ENCODE measurements at regions not wholly inside any gene's neighbourhood (a gene's known extent, or its start where the extent isn't known, plus 50 kb on each side); places are given as distances from the start of the nearest gene placed in this dataset.

DNA sequence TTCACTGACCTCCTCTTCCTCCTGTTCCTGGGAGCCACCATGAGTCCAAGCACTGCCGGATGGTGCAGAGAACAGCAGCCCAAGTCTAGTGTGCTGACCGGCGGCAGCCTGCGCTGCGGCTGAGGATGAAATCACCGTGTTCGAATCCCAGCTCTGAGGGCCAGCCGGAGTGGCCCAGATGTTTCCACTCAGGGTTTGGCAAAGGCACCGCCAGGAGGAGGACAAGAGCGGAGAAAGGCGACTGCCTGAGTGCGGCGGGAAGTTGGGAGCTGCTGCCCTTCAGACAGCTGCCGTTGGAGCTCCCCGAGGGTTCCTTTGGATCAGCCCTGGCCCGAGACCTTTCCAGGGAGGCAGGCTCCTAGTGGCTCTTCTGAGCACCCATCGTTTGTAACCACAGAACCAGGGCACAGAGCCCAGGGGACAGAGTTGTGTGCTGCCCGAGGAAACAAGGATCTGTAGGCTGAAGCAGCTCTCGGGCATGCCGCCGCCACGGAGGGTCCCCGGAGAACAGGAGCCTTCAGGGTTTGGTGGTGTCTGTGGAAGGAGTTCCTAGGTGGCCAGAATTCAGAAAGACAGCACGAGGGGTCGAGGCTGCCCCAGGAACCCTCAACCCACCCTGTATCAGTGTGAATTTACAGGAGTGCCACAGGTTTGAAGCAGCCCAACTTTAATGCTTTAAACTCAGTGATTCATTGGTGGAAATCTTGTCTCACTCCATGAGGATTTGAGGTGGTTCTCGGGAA, 115.6 kb upstream of the COL5A1 start:
- CTCF ChIA-PET (ENCODE audit: low intra/inter-chr PET ratio), result no interaction called here
- H3K27ac ChIP-seq (ENCODE audit: extremely low read depth, low read depth, low read length), result no peak overlapping the region
- H3K79me2 ChIP-seq (ENCODE audit: control insufficient read depth, insufficient read depth, low read length), result no peaks in the 10 kb centered on the region
- in situ Hi-C loops (cut with MboI), result no loop called here
- no peaks in the 10 kb centered on the region for H3K36me3 ChIP-seq (ENCODE audit: control insufficient read depth, insufficient read depth, low read length)
- ATAC-seq, result no peak
- intact Hi-C loops (cut with micrococcal nuclease), result no loop called here
- POLR2A ChIA-PET, result no interaction called here
- peaks cover 0 to 5% of the 10 kb centered on the region in 2 experiments; a peak in 1 of 5 replicates for H3K4me1 ChIP-seq (replicated peaks in 1 of 2; ENCODE audit: control insufficient read depth in 2 of 2, insufficient read depth in 2 of 2, low read length in 2 of 2)
- no peak overlapping the region for H3K4me2 ChIP-seq (ENCODE audit: insufficient read depth, low read length)
- H3K9me1 ChIP-seq (ENCODE audit: control insufficient read depth, insufficient read depth, low read length), result no peaks in the 10 kb centered on the region
- no peak for DNase-seq (ENCODE audit: extremely low read depth in 1 of 4, low spot score in 3 of 4)
- peaks cover 17 to 42% of the 10 kb centered on the region in 2 experiments; a peak in 4 of 5 replicates for H3K27me3 ChIP-seq (ENCODE audit: control insufficient read depth in 2 of 2, insufficient read depth in 2 of 2, low read length in 2 of 2)
- no peaks in the 10 kb centered on the region for H3K9me3 ChIP-seq (replicated peaks; ENCODE audit: control insufficient read depth, insufficient read depth, low read depth, low read length)
- H4K20me1 ChIP-seq (replicated peaks; ENCODE audit: control insufficient read depth, insufficient read depth, low read length), result peaks cover 5% of the 10 kb centered on the region; the same call in 1 of the 2 replicates
- no peak overlapping the region for H2AFZ ChIP-seq (ENCODE audit: low read depth, low read length)
- no peak overlapping the region for H3K9ac ChIP-seq (ENCODE audit: insufficient read depth in 1 of 2, low read depth in 2 of 2, low read length in 2 of 2)
- no peak overlapping the region for H3K4me3 ChIP-seq
- BruUV-seq (replicated peaks), result no TSS peak
- 2% methylated on average over 24 of the region's 26 CpGs for WGBS (ENCODE audit: insufficient coverage, low coverage, missing lambda C conversion rate)
- no peak for FAIRE-seq
- TF ChIP-seq XRCC5 (IDR thresholded peaks at IDR 0.05; ENCODE audit: low read depth, low read length) (no peak), TCF7L2 (IDR thresholded peaks at IDR 0.05; ENCODE audit: low read depth, low read length) (no peak), GTF2F1 (IDR thresholded peaks at IDR 0.05; ENCODE audit: low read depth, low read length) (no peak), SMAD1 (IDR thresholded peaks at IDR 0.05; ENCODE audit: low read depth, low read length, partially characterized antibody) (no peak), SRSF7 (optimal IDR thresholded peaks at IDR 0.05; ENCODE audit: low read depth, low read length) (no peak), TAF15 (IDR thresholded peaks at IDR 0.05; ENCODE audit: low read depth, low read length) (no peak), ZNF41 (CRISPR knock-in tag; conservative IDR thresholded peaks at IDR 0.05) (no peak), ZNF780A (CRISPR knock-in tag; IDR thresholded peaks at IDR 0.05) (no peak), OTX1 (CRISPR knock-in tag; IDR thresholded peaks at IDR 0.05) (no peak), GATA2 (CRISPR knock-in tag; IDR thresholded peaks at IDR 0.05) (no peak)
- TF ChIP-seq, protein P1, sequence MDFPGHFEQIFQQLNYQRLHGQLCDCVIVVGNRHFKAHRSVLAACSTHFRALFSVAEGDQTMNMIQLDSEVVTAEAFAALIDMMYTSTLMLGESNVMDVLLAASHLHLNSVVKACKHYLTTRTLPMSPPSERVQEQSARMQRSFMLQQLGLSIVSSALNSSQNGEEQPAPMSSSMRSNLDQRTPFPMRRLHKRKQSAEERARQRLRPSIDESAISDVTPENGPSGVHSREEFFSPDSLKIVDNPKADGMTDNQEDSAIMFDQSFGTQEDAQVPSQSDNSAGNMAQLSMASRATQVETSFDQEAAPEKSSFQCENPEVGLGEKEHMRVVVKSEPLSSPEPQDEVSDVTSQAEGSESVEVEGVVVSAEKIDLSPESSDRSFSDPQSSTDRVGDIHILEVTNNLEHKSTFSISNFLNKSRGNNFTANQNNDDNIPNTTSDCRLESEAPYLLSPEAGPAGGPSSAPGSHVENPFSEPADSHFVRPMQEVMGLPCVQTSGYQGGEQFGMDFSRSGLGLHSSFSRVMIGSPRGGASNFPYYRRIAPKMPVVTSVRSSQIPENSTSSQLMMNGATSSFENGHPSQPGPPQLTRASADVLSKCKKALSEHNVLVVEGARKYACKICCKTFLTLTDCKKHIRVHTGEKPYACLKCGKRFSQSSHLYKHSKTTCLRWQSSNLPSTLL (IDR thresholded peaks at IDR 0.05), result no peak
- TF ChIP-seq, protein P2, sequence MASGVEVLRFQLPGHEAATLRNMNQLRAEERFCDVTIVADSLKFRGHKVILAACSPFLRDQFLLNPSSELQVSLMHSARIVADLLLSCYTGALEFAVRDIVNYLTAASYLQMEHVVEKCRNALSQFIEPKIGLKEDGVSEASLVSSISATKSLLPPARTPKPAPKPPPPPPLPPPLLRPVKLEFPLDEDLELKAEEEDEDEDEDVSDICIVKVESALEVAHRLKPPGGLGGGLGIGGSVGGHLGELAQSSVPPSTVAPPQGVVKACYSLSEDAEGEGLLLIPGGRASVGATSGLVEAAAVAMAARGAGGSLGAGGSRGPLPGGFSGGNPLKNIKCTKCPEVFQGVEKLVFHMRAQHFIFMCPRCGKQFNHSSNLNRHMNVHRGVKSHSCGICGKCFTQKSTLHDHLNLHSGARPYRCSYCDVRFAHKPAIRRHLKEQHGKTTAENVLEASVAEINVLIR (CRISPR knock-in tag; IDR thresholded peaks at IDR 0.05), result no peak
- TF ChIP-seq, protein P3, sequence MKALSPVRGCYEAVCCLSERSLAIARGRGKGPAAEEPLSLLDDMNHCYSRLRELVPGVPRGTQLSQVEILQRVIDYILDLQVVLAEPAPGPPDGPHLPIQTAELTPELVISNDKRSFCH (CRISPR knock-in tag; IDR thresholded peaks at IDR 0.05), result no peak
- TF ChIP-seq, protein P3 (tag; IDR thresholded peaks at IDR 0.05), result no peak
- TF ChIP-seq, protein P4, sequence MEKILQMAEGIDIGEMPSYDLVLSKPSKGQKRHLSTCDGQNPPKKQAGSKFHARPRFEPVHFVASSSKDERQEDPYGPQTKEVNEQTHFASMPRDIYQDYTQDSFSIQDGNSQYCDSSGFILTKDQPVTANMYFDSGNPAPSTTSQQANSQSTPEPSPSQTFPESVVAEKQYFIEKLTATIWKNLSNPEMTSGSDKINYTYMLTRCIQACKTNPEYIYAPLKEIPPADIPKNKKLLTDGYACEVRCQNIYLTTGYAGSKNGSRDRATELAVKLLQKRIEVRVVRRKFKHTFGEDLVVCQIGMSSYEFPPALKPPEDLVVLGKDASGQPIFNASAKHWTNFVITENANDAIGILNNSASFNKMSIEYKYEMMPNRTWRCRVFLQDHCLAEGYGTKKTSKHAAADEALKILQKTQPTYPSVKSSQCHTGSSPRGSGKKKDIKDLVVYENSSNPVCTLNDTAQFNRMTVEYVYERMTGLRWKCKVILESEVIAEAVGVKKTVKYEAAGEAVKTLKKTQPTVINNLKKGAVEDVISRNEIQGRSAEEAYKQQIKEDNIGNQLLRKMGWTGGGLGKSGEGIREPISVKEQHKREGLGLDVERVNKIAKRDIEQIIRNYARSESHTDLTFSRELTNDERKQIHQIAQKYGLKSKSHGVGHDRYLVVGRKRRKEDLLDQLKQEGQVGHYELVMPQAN (IDR thresholded peaks at IDR 0.05; ENCODE audit: borderline replicate concordance), result no peak
- TF ChIP-seq, protein P5, sequence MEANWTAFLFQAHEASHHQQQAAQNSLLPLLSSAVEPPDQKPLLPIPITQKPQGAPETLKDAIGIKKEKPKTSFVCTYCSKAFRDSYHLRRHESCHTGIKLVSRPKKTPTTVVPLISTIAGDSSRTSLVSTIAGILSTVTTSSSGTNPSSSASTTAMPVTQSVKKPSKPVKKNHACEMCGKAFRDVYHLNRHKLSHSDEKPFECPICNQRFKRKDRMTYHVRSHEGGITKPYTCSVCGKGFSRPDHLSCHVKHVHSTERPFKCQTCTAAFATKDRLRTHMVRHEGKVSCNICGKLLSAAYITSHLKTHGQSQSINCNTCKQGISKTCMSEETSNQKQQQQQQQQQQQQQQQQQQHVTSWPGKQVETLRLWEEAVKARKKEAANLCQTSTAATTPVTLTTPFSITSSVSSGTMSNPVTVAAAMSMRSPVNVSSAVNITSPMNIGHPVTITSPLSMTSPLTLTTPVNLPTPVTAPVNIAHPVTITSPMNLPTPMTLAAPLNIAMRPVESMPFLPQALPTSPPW (CRISPR knock-in tag; IDR thresholded peaks at IDR 0.05), result no peak
